Endothelial cell (in vitro differentiated cells): ENCODE measurements at regions not wholly inside any gene's neighbourhood (a gene's known extent, or its start where the extent isn't known, plus 50 kb on each side); places are given as distances from the start of the nearest gene placed in this dataset.

Experiments used
- DNase-seq: peaks from one replicate; pipeline ENCODE4 v3.0.0; 2021; ENCODE audit warnings: low spot score
- H3K27ac Mint-ChIP-seq: one replicate; pipeline ENCODE4 v1.8.0; 2021; ENCODE audit warnings: mixed read lengths, inconsistent platforms; ENCODE audit not compliant: unreplicated experiment
- H3K27me3 Mint-ChIP-seq: one replicate; pipeline ENCODE4 v1.8.0; 2021; ENCODE audit warnings: mild to moderate bottlenecking, moderate library complexity, mixed read lengths, inconsistent platforms; ENCODE audit not compliant: unreplicated experiment
- H3K36me3 Mint-ChIP-seq: one replicate; pipeline ENCODE4 v1.8.0; 2021; ENCODE audit warnings: mild to moderate bottlenecking, low read depth, mixed read lengths, inconsistent platforms; ENCODE audit not compliant: unreplicated experiment
- H3K4me1 Mint-ChIP-seq: one replicate; pipeline ENCODE4 v1.8.0; 2021; ENCODE audit warnings: mild to moderate bottlenecking, mixed read lengths, inconsistent platforms; ENCODE audit not compliant: unreplicated experiment
- H3K4me3 Mint-ChIP-seq: one replicate; pipeline ENCODE4 v1.8.0; 2021; ENCODE audit warnings: mild to moderate bottlenecking, mixed read lengths, inconsistent platforms; ENCODE audit not compliant: unreplicated experiment
- H3K9me3 Mint-ChIP-seq: one replicate; pipeline ENCODE4 v1.8.0; 2021; ENCODE audit warnings: mixed read lengths, inconsistent platforms; ENCODE audit not compliant: unreplicated experiment
- CTCF ChIP-seq: fragments of 200-600 bp; sonication (generic); IDR thresholded peaks from one replicate; pipeline ENCODE4 v1.5.0; 2021; ENCODE audit warnings: antibody characterized with exemption; ENCODE audit not compliant: unreplicated experiment

GRCh38 chr9:108194154-108194553, 661.6 kb downstream of the ACTL7B start:
- DNase-seq: no peak
- TF ChIP-seq CTCF: no peak
- Mint-ChIP-seq H3K27ac (no peak overlapping the region), H3K9me3 (no peaks in the 10 kb centered on the region), H3K4me3 (no peak overlapping the region), H3K4me1 (no peaks in the 10 kb centered on the region), H3K36me3 (no peaks in the 10 kb centered on the region), H3K27me3 (peaks cover 3% of the 10 kb centered on the region)

GRCh38 chr9:108193026-108193710, 662.6 kb downstream of the ACTL7B start:
- H3K4me1 Mint-ChIP-seq: no peaks in the 10 kb centered on the region
- no peak for DNase-seq
- no peaks in the 10 kb centered on the region for H3K36me3 Mint-ChIP-seq
- H3K27ac Mint-ChIP-seq: no peak overlapping the region
- no peaks in the 10 kb centered on the region for H3K9me3 Mint-ChIP-seq
- H3K27me3 Mint-ChIP-seq: peaks cover 4% of the 10 kb centered on the region
- no peak for TF ChIP-seq CTCF
- H3K4me3 Mint-ChIP-seq: no peak overlapping the region

- no peaks in the 10 kb centered on the region for H3K9me3 Mint-ChIP-seq
- peaks cover 2% of the 10 kb centered on the region for H3K27me3 Mint-ChIP-seq
- no peaks in the 10 kb centered on the region for H3K36me3 Mint-ChIP-seq
- no peak for DNase-seq
- no peak overlapping the region for H3K27ac Mint-ChIP-seq
- no peak overlapping the region for H3K4me3 Mint-ChIP-seq
- no peaks in the 10 kb centered on the region for H3K4me1 Mint-ChIP-seq
- no peak for TF ChIP-seq CTCF
These were observed 664.7 kb downstream of the ACTL7B start for GRCh38 chr9:108191065-108191464.

GRCh38 chr9:108188976-108189375, 666.8 kb downstream of the ACTL7B start:
- TF ChIP-seq CTCF: no peak
- Mint-ChIP-seq H3K4me1 (no peaks in the 10 kb centered on the region), H3K9me3 (no peaks in the 10 kb centered on the region), H3K27ac (no peak overlapping the region), H3K36me3 (no peaks in the 10 kb centered on the region), H3K4me3 (no peak overlapping the region), H3K27me3 (peaks cover 2% of the 10 kb centered on the region)
- no peak for DNase-seq

- Mint-ChIP-seq H3K27me3 (peaks cover 2% of the 10 kb centered on the region), H3K4me1 (no peaks in the 10 kb centered on the region), H3K4me3 (no peak overlapping the region), H3K9me3 (no peaks in the 10 kb centered on the region), H3K27ac (no peak overlapping the region), H3K36me3 (no peaks in the 10 kb centered on the region)
- no peak for TF ChIP-seq CTCF
- no peak for DNase-seq
These were observed 667.3 kb downstream of the ACTL7B start for GRCh38 chr9:108188482-108188881.
